Cardiac muscle cell (in vitro differentiated cells and primary cell): ENCODE measurements at regions not wholly inside any gene's neighbourhood (a gene's known extent, or its start where the extent isn't known, plus 50 kb on each side); places are given as distances from the start of the nearest gene placed in this dataset.

Source experiments
- DNase-seq, 2 donors: peaks; one replicate each; pipeline versions ENCODE4 v3.0.0 to v3.0.0-alpha.2; 2010 to 2017; ENCODE audit warnings: low read depth in 1 of 2, low spot score in 1 of 2
- H3K27ac ChIP-seq: fragments of 200-600 bp; sonication (generic); 2 replicates; pipeline ENCODE4 v1.5.1; 2016
- H3K27me3 ChIP-seq: fragments of 200-600 bp; sonication (generic); 2 replicates; pipeline ENCODE4 v1.6.0; 2016; ENCODE audit warnings: control low read depth
- H3K36me3 ChIP-seq: fragments of 200-600 bp; sonication (generic); 2 replicates; pipeline ENCODE4 v1.5.1; 2016; ENCODE audit warnings: control low read depth
- H3K4me1 ChIP-seq: fragments of 200-600 bp; sonication (generic); 2 replicates; pipeline ENCODE4 v1.8.1; 2017; ENCODE audit warnings: low read depth, mild to moderate bottlenecking, mixed run types
- H3K4me3 ChIP-seq: fragments of 200-600 bp; sonication (generic); 2 replicates; pipeline ENCODE4 v1.5.1; 2016; ENCODE audit warnings: mild to moderate bottlenecking
- H3K9me3 ChIP-seq: fragments of 200-600 bp; sonication (generic); 2 replicates; pipeline ENCODE4 v1.5.1; 2017; ENCODE audit warnings: low read depth, mild to moderate bottlenecking, control low read depth
- CTCF ChIP-seq: IDR thresholded peaks from 2 replicates; pipeline ENCODE4 v1.5.1; 2012; ENCODE audit warnings: low read depth, mild to moderate bottlenecking, low read length

GRCh38 chr7:46960970-46961369 lies 620.9 kb downstream of the TNS3 start:
- TF ChIP-seq CTCF: no peak
- Histone ChIP-seq H3K27me3 (no peaks in the 10 kb centered on the region), H3K27ac (no peak overlapping the region), H3K36me3 (no peaks in the 10 kb centered on the region), H3K9me3 (no peaks in the 10 kb centered on the region), H3K4me3 (no peak overlapping the region), H3K4me1 (no peaks in the 10 kb centered on the region)
- peak in 1 of 2 donors; percentile 43 for DNase-seq

GRCh38 chr7:46957195-46957594 lies 624.7 kb downstream of the TNS3 start:
- TF ChIP-seq CTCF: no peak
- Histone ChIP-seq H3K4me3 (no peak overlapping the region), H3K36me3 (no peaks in the 10 kb centered on the region), H3K9me3 (no peaks in the 10 kb centered on the region), H3K4me1 (peaks cover 7% of the 10 kb centered on the region), H3K27me3 (no peaks in the 10 kb centered on the region), H3K27ac (no peak overlapping the region)
- DNase-seq: no peak

- H3K9me3 ChIP-seq: no peaks in the 10 kb centered on the region
- peaks cover 7% of the 10 kb centered on the region for H3K4me1 ChIP-seq
- no peak overlapping the region for H3K4me3 ChIP-seq
- no peak for DNase-seq
- H3K27me3 ChIP-seq: no peaks in the 10 kb centered on the region
- no peak overlapping the region for H3K27ac ChIP-seq
- H3K36me3 ChIP-seq: no peaks in the 10 kb centered on the region
- no peak for TF ChIP-seq CTCF
These were observed 626.4 kb downstream of the TNS3 start for GRCh38 chr7:46955531-46955930.

GRCh38 chr7:46954181-46954580 lies 627.7 kb downstream of the TNS3 start:
- DNase-seq: no peak
- H3K27ac ChIP-seq: peak overlapping the region; percentile 10
- H3K9me3 ChIP-seq: no peaks in the 10 kb centered on the region
- H3K36me3 ChIP-seq: no peaks in the 10 kb centered on the region
- TF ChIP-seq CTCF: no peak
- peaks cover 7% of the 10 kb centered on the region for H3K4me1 ChIP-seq
- H3K27me3 ChIP-seq: no peaks in the 10 kb centered on the region
- no peak overlapping the region for H3K4me3 ChIP-seq

- TF ChIP-seq CTCF: no peak
- Histone ChIP-seq H3K27me3 (no peaks in the 10 kb centered on the region), H3K4me3 (no peak overlapping the region), H3K27ac (no peak overlapping the region), H3K9me3 (no peaks in the 10 kb centered on the region), H3K36me3 (no peaks in the 10 kb centered on the region), H3K4me1 (peaks cover 7% of the 10 kb centered on the region)
- DNase-seq: no peak
These were observed 628.9 kb downstream of the TNS3 start for GRCh38 chr7:46953008-46953407.

- no peak for DNase-seq
- no peaks in the 10 kb centered on the region for H3K9me3 ChIP-seq
- no peak for TF ChIP-seq CTCF
- H3K27me3 ChIP-seq: no peaks in the 10 kb centered on the region
- no peak overlapping the region for H3K27ac ChIP-seq
- peaks cover 3% of the 10 kb centered on the region for H3K4me1 ChIP-seq
- H3K36me3 ChIP-seq: no peaks in the 10 kb centered on the region
- H3K4me3 ChIP-seq: no peak overlapping the region
These were observed 632.5 kb downstream of the TNS3 start for GRCh38 chr7:46949270-46949931.
